ENCODE measurements at regions not wholly inside any gene's neighbourhood (a gene's known extent, or its start where the extent isn't known, plus 50 kb on each side); places are given as distances from the start of the nearest gene placed in this dataset.
A peak's percentile ranks its signal among the peaks of the same experiment; 100 is the strongest.

DNA sequence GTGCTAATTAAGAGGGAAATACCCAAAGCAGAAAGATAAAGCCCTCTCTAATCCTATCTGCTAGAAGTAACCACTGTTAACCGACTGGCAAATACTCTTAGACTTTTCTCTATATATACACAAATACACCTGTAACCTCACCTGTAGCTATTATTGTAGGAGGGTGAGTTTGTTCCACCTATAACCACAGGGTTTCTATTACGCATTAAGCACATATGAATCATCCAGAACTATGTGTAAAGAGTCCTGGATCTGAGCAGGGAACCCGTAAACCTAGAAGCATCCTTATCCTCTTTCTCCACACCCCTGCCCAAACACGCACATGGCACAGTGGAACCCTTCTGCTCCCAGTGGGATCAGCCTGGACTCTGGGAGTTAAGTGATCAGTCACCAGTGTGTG lies 172.8 kb upstream of the C2CD4B start:
- Histone ChIP-seq H3K36me3 (ENCODE audit: insufficient read depth, low read length) (no peaks in the 10 kb centered on the region), H3K27ac (ENCODE audit: low read depth, low read length, poor library complexity, severe bottlenecking) (no peak overlapping the region), H2AFZ (ENCODE audit: low read length) (no peak overlapping the region), H4K20me1 (ENCODE audit: insufficient read depth, low read length) (no peaks in the 10 kb centered on the region), H3K4me3 (ENCODE audit: low read depth, low read length, poor library complexity, severe bottlenecking) (no peak overlapping the region), H3K9me2 (ENCODE audit: insufficient read depth, low read length) (no peaks in the 10 kb centered on the region), H3K4me2 (ENCODE audit: low read length) (no peak overlapping the region), H3K79me2 (ENCODE audit: insufficient read depth, low read depth, low read length) (no peaks in the 10 kb centered on the region), H3K9me3 (ENCODE audit: low read length) (no peaks in the 10 kb centered on the region), H3K4me1 (ENCODE audit: insufficient read depth, low read length, poor library complexity, severe bottlenecking) (peaks cover 8% of the 10 kb centered on the region)
- BruUV-seq (replicated peaks): no TSS peak
- CTCF ChIA-PET (ENCODE audit: unreplicated experiment): no interaction called here
- no peak for DNase-seq (ENCODE audit: low spot score)
- no peak for TF ChIP-seq EZH2phosphoT487 (IDR thresholded peaks at IDR 0.05; ENCODE audit: borderline replicate concordance, low read depth, low read length)
- TF ChIP-seq, protein P1, sequence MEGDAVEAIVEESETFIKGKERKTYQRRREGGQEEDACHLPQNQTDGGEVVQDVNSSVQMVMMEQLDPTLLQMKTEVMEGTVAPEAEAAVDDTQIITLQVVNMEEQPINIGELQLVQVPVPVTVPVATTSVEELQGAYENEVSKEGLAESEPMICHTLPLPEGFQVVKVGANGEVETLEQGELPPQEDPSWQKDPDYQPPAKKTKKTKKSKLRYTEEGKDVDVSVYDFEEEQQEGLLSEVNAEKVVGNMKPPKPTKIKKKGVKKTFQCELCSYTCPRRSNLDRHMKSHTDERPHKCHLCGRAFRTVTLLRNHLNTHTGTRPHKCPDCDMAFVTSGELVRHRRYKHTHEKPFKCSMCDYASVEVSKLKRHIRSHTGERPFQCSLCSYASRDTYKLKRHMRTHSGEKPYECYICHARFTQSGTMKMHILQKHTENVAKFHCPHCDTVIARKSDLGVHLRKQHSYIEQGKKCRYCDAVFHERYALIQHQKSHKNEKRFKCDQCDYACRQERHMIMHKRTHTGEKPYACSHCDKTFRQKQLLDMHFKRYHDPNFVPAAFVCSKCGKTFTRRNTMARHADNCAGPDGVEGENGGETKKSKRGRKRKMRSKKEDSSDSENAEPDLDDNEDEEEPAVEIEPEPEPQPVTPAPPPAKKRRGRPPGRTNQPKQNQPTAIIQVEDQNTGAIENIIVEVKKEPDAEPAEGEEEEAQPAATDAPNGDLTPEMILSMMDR (conservative IDR thresholded peaks at IDR 0.05; ENCODE audit: low read length): no peak
- POLR2A ChIA-PET: interaction anchor here (0.7 to 0.8 kb wide), 2 partner anchors 19 to 200 kb away, joined by 3 to 4 read pairs; no protein-coding TSS in a partner anchor
- intact Hi-C loops (cut with micrococcal nuclease; ENCODE audit: unreplicated experiment): no loop called here

DNA sequence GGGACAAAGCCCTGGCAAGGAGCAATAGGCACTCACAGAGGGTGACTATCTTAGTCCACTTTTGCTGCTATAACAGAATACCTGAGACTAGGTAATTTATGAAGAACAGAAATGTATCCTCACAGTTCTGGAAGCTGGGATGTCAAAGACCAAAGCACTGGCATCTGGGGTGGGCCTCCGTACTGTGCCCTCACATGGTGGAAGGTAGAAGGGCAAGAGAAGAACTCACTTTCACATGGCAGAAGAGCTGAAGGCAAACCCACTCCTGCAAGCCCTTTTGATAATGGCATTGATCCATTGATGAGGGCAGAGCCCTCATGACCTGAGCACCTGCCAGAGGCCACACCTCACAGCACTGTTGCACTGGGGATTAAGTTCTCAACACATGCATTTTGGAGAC lies 173.4 kb upstream of the C2CD4B start:
- no peak overlapping the region for H3K4me3 ChIP-seq (ENCODE audit: low read depth, low read length, poor library complexity, severe bottlenecking)
- H3K9me2 ChIP-seq (ENCODE audit: insufficient read depth, low read length): no peaks in the 10 kb centered on the region
- TF ChIP-seq EZH2phosphoT487 (IDR thresholded peaks at IDR 0.05; ENCODE audit: borderline replicate concordance, low read depth, low read length): no peak
- TF ChIP-seq, protein P1 (conservative IDR thresholded peaks at IDR 0.05; ENCODE audit: low read length): peak; percentile 18; the same call in 1 of the 2 replicates
- CTCF ChIA-PET (ENCODE audit: unreplicated experiment): no interaction called here
- no peaks in the 10 kb centered on the region for H4K20me1 ChIP-seq (ENCODE audit: insufficient read depth, low read length)
- H3K4me1 ChIP-seq (ENCODE audit: insufficient read depth, low read length, poor library complexity, severe bottlenecking): peaks cover 8% of the 10 kb centered on the region
- no peak for DNase-seq (ENCODE audit: low spot score)
- H3K79me2 ChIP-seq (ENCODE audit: insufficient read depth, low read depth, low read length): no peaks in the 10 kb centered on the region
- intact Hi-C loops (cut with micrococcal nuclease; ENCODE audit: unreplicated experiment): no loop called here
- no peak overlapping the region for H2AFZ ChIP-seq (ENCODE audit: low read length)
- no peaks in the 10 kb centered on the region for H3K36me3 ChIP-seq (ENCODE audit: insufficient read depth, low read length)
- POLR2A ChIA-PET: interaction anchor here (0.8 kb wide), 1 partner anchor 18 kb away, joined by 3 read pairs; no protein-coding TSS in a partner anchor
- no peaks in the 10 kb centered on the region for H3K9me3 ChIP-seq (ENCODE audit: low read length)
- BruUV-seq (replicated peaks): no TSS peak
- H3K27ac ChIP-seq (ENCODE audit: low read depth, low read length, poor library complexity, severe bottlenecking): no peak overlapping the region
- H3K4me2 ChIP-seq (ENCODE audit: low read length): no peak overlapping the region

DNA sequence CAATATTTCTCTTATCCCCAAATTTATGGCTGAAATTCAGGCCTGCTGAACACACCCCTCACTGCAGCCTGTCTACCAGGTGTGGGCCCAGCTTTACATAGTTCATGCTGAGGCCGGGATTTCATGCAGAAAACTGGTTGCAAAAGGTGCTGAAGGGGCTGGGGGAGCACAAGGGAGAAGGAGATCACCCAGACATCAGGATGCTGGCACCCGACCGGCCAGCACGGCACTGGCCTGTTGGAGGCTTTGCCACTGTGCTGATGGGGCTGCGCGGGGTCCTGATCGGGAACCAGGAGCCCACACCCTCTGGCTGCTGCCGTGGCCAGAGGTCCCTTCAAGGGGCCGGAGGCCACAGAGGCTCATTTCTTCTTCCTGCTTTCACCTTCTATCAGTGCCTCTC lies 177.9 kb upstream of the C2CD4B start:
- H3K9me2 ChIP-seq (ENCODE audit: insufficient read depth, low read length): no peaks in the 10 kb centered on the region
- ChIA-PET CTCF (ENCODE audit: unreplicated experiment) (no interaction called here), POLR2A (interaction anchor here (0.7 kb wide), 1 partner anchor 587 kb away, joined by 3 read pairs; no protein-coding TSS in a partner anchor)
- BruUV-seq (replicated peaks): no TSS peak
- no peak overlapping the region for H2AFZ ChIP-seq (ENCODE audit: low read length)
- H4K20me1 ChIP-seq (ENCODE audit: insufficient read depth, low read length): no peaks in the 10 kb centered on the region
- no peaks in the 10 kb centered on the region for H3K9me3 ChIP-seq (ENCODE audit: low read length)
- no peak overlapping the region for H3K4me3 ChIP-seq (ENCODE audit: low read depth, low read length, poor library complexity, severe bottlenecking)
- no peaks in the 10 kb centered on the region for H3K36me3 ChIP-seq (ENCODE audit: insufficient read depth, low read length)
- H3K4me2 ChIP-seq (ENCODE audit: low read length): no peak overlapping the region
- no peak overlapping the region for H3K27ac ChIP-seq (ENCODE audit: low read depth, low read length, poor library complexity, severe bottlenecking)
- H3K79me2 ChIP-seq (ENCODE audit: insufficient read depth, low read depth, low read length): no peaks in the 10 kb centered on the region
- no peak for TF ChIP-seq EZH2phosphoT487 (IDR thresholded peaks at IDR 0.05; ENCODE audit: borderline replicate concordance, low read depth, low read length)
- TF ChIP-seq, protein P1 (conservative IDR thresholded peaks at IDR 0.05; ENCODE audit: low read length): no peak
- DNase-seq (ENCODE audit: low spot score): no peak
- peaks cover 8% of the 10 kb centered on the region for H3K4me1 ChIP-seq (ENCODE audit: insufficient read depth, low read length, poor library complexity, severe bottlenecking)
- intact Hi-C loops (cut with micrococcal nuclease; ENCODE audit: unreplicated experiment): no loop called here
